ENCODE measurements at regions not wholly inside any gene's neighbourhood (a gene's known extent, or its start where the extent isn't known, plus 50 kb on each side); places are given as distances from the start of the nearest gene placed in this dataset.

DNA sequence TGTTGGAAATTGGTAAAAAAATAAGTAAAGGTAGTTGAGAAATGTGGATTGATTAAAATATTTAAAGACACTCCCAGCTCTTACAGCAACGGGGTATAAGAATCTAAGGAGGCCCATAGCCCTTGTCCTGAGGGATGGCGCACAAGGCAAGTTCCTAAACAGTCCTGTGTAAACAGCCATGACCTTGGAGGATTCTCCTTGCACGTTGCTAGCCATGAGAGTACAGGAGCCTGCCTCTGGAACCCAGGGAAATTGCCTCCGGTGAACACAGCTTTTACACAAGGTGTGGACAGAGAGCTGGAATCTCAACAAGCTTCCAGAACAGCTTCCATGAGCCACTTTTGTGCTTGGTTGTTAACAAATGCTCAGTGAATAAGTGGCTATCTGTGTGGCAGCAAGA, 378.2 kb downstream of the FOXO1 start:
- TF ChIP-seq ZNF146 (tag by site-specific recombination; IDR thresholded peaks at IDR 0.05) = no peak
- TF ChIP-seq YY1 (tag by site-specific recombination; IDR thresholded peaks at IDR 0.05) = no peak
- no peak for TF ChIP-seq ZNF140 (tag by site-specific recombination; IDR thresholded peaks at IDR 0.05)
- no peak for TF ChIP-seq CTCF (tag by site-specific recombination; IDR thresholded peaks at IDR 0.05)
- TF ChIP-seq INSM2 (tag by site-specific recombination; IDR thresholded peaks at IDR 0.05) = no peak
- TF ChIP-seq ZNF362 (tag by site-specific recombination; IDR thresholded peaks at IDR 0.05) = no peak
- no peak for TF ChIP-seq ZNF184 (tag by site-specific recombination; IDR thresholded peaks at IDR 0.05)
- TF ChIP-seq ZBTB44 (tag by site-specific recombination; IDR thresholded peaks at IDR 0.05) = no peak
- no peak for TF ChIP-seq ZSCAN16 (tag by site-specific recombination; IDR thresholded peaks at IDR 0.05)
- TF ChIP-seq KLF9 (tag by site-specific recombination; IDR thresholded peaks at IDR 0.05; ENCODE audit: low read depth) = no peak
